ENCODE measurements at regions not wholly inside any gene's neighbourhood (a gene's known extent, or its start where the extent isn't known, plus 50 kb on each side); places are given as distances from the start of the nearest gene placed in this dataset.
A peak's percentile ranks its signal among the peaks of the same experiment; 100 is the strongest.

DNA sequence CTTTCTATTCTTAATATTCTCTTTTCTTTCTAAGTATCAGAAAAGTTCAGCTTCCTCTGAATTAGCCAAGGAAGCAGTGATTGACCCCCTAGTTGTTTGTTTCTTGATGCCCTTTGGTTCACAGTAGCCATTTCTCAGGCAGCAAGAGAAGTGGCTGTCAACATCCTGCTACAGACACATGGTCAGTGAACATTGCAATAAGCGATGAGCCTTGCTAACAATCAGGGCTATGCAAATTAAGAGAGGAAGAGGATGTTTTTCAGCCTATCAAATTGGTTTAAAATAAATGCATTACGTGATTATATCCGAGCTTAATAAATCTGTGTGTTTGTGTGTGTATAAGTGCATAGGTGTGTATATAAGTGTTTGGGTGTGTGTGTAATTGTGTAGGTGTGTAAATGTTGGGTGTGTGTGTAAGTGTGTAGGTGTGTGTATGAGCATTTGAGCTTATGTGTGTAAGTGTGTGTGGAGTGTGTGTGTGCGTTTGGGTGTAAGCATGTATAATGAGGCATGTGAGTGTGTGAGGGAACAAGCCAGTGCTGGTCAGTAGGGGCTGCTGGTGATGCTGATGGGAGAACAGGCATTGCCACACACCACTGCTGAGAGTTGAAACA, 78.1 kb upstream of the XCR1 start:
- Mint-ChIP-seq H3K4me3 (no peak overlapping the region), H3K9me3 (peaks cover 16% of the 10 kb centered on the region), H3K27me3 (ENCODE audit: low read depth) (peaks cover 57% of the 10 kb centered on the region), H3K27ac (no peak overlapping the region), H3K4me1 (ENCODE audit: low read depth) (peaks cover 30% of the 10 kb centered on the region), H3K36me3 (ENCODE audit: low read depth) (peaks cover 19% of the 10 kb centered on the region)
- DNase-seq (ENCODE audit: low spot score) = no peak

- no peak overlapping the region for H3K27ac Mint-ChIP-seq
- peaks cover 61% of the 10 kb centered on the region for H3K27me3 Mint-ChIP-seq (ENCODE audit: low read depth)
- peaks cover 24% of the 10 kb centered on the region for H3K36me3 Mint-ChIP-seq (ENCODE audit: low read depth)
- no peak for DNase-seq (ENCODE audit: low spot score)
- H3K9me3 Mint-ChIP-seq = peaks cover 21% of the 10 kb centered on the region
- no peak overlapping the region for H3K4me3 Mint-ChIP-seq
- peaks cover 29% of the 10 kb centered on the region for H3K4me1 Mint-ChIP-seq (ENCODE audit: low read depth)
Measured at GRCh38 chr3:46104706-46105105, 77.4 kb upstream of the XCR1 start.

DNA sequence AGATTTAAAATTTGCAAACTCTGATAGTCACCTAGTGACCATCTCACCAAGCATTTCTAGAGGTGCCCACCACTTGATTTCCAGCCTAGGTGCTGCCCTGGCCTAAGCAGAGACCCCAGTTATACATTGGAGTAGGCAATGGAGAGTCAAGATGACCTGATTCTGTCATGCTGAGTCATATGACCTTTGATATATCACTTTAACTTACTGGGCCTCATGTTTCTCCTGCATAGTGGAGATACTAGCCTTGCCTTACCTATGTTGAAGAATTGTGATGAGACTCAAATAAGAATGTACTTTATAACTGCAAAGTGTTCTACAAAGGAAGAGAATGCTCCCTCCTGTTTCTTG, 75.5 kb upstream of the XCR1 start:
- Mint-ChIP-seq H3K4me1 (ENCODE audit: low read depth) (peaks cover 33% of the 10 kb centered on the region), H3K27me3 (ENCODE audit: low read depth) (peaks cover 50% of the 10 kb centered on the region), H3K27ac (no peak overlapping the region), H3K9me3 (peaks cover 21% of the 10 kb centered on the region), H3K4me3 (no peak overlapping the region), H3K36me3 (ENCODE audit: low read depth) (peaks cover 30% of the 10 kb centered on the region)
- no peak for DNase-seq (ENCODE audit: low spot score)

GRCh38 chr3:46102059-46102779, 74.9 kb upstream of the XCR1 start:
- no peak overlapping the region for H3K4me3 Mint-ChIP-seq
- peaks cover 30% of the 10 kb centered on the region for H3K36me3 Mint-ChIP-seq (ENCODE audit: low read depth)
- H3K4me1 Mint-ChIP-seq (ENCODE audit: low read depth) = peaks cover 36% of the 10 kb centered on the region
- peaks cover 21% of the 10 kb centered on the region for H3K9me3 Mint-ChIP-seq
- no peak overlapping the region for H3K27ac Mint-ChIP-seq
- H3K27me3 Mint-ChIP-seq (ENCODE audit: low read depth) = peaks cover 50% of the 10 kb centered on the region
- no peak for DNase-seq (ENCODE audit: low spot score)

- no peak for DNase-seq (ENCODE audit: low spot score)
Measured at GRCh38 chr3:46100812-46101211, 73.5 kb upstream of the XCR1 start.

DNA sequence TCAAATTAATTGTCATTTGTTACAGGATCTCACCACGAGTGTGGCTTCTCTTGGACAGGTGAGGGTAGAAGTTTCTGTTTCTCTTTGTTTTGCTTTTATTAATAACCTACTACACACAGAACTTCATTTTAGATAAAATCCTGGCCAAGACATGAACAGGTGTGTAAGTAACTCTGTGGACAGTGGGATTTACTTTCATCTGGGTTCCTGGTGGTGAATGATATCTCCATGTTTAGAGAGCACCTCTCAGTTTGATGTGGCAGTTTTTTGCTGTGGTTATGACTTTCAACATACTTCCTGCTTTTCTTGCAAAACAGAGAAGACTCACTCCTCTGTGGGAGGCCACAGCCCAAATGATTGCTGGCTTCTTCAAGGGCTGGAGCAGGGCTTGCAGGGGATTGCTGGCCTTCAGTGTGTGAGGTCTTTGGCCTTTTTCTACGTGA, 71.1 kb upstream of the XCR1 start:
- Mint-ChIP-seq H3K4me3 (peak overlapping the region; percentile 77), H3K27me3 (ENCODE audit: low read depth) (peaks cover 52% of the 10 kb centered on the region), H3K27ac (peak overlapping the region; percentile 94), H3K36me3 (ENCODE audit: low read depth) (peaks cover 36% of the 10 kb centered on the region), H3K4me1 (ENCODE audit: low read depth) (peaks cover 44% of the 10 kb centered on the region), H3K9me3 (peaks cover 21% of the 10 kb centered on the region)
- DNase-seq (ENCODE audit: low spot score) = peak; percentile 76

More at GRCh38 chr3:46100812-46101211, 73.5 kb upstream of the XCR1 start:
- H3K4me3 Mint-ChIP-seq = no peak overlapping the region
- H3K4me1 Mint-ChIP-seq (ENCODE audit: low read depth) = peaks cover 43% of the 10 kb centered on the region
- H3K36me3 Mint-ChIP-seq (ENCODE audit: low read depth) = peaks cover 34% of the 10 kb centered on the region
- peaks cover 21% of the 10 kb centered on the region for H3K9me3 Mint-ChIP-seq
- no peak overlapping the region for H3K27ac Mint-ChIP-seq
- H3K27me3 Mint-ChIP-seq (ENCODE audit: low read depth) = peaks cover 51% of the 10 kb centered on the region

DNA sequence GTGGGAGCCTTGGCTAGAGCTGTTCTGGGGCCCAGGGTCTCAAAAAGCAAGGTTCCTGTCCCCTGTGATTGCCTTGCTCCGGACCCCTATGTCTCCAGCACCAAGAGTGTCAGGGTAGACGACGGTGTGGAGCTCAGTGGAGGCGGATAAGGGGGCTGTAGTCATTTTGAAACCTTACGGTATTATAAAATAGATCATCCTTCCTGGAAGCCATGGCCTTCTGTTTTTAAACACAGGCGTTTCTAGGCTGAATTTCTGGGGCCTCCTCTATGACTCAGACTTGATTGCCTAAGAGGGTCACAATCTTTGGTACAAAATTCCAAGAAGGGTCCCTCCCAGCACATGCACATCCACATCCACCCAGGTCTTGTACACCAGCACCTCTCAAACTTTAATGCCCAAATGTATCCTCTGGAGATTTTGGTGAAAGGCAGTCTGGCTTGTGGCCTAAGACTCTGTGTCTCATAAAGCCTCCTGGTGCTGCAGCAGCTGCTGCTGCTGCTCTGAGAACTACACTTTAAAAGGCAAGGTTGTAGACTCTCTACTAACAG, 70.5 kb upstream of the XCR1 start:
- Mint-ChIP-seq H3K9me3 (peaks cover 21% of the 10 kb centered on the region), H3K36me3 (ENCODE audit: low read depth) (peaks cover 36% of the 10 kb centered on the region), H3K4me3 (peak overlapping the region; percentile 77), H3K27me3 (ENCODE audit: low read depth) (peaks cover 54% of the 10 kb centered on the region), H3K27ac (peak overlapping the region; percentile 94), H3K4me1 (ENCODE audit: low read depth) (peaks cover 50% of the 10 kb centered on the region)
- DNase-seq (ENCODE audit: low spot score) = peak; percentile 66

DNA sequence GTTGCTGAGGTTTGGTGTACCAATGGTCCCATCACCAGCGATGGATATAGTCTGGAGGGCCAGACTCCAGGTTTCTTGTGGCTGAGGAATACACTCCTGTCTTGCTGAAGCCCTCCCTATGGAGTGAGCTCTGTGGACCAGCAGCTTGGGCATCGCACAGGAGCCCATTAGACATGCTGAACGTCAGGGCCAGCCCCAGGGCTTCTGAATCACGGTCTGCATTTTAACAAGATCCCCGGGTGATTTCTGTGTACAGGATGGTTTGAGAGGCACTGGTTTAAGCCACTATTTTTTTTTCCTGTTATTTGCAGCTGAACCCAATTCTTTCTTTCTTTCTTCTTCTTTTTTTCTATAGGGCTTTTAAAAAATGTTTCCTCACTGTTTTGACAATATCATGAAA, 69.5 kb upstream of the XCR1 start:
- Mint-ChIP-seq H3K27ac (peak overlapping the region; percentile 94), H3K4me3 (peak overlapping the region; percentile 77), H3K36me3 (ENCODE audit: low read depth) (peaks cover 30% of the 10 kb centered on the region), H3K27me3 (ENCODE audit: low read depth) (peaks cover 57% of the 10 kb centered on the region), H3K9me3 (peaks cover 14% of the 10 kb centered on the region), H3K4me1 (ENCODE audit: low read depth) (peaks cover 54% of the 10 kb centered on the region)
- DNase-seq (ENCODE audit: low spot score) = no peak

DNA sequence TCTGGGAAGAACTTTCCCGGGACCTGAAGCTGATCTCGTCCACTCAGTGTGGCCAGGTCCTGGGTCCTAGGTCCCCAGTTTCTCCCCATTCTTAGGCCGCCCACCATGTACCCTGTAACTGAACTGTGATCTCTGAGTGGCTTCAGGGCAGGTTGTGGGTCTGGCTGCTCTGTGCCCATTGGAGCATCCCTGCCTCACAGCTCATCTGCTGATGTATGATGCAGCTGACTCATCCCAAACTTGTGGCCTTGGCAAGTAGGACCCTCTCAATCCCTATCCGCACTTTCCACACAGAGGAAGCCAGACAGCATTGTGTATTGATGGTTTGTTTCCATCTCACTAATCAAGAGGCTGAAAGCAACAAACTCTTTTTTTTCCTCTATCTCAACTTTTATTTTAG, 69.1 kb upstream of the XCR1 start:
- H3K4me1 Mint-ChIP-seq (ENCODE audit: low read depth) = peaks cover 56% of the 10 kb centered on the region
- no peak for DNase-seq (ENCODE audit: low spot score)
- H3K27ac Mint-ChIP-seq = no peak overlapping the region
- peaks cover 57% of the 10 kb centered on the region for H3K27me3 Mint-ChIP-seq (ENCODE audit: low read depth)
- H3K4me3 Mint-ChIP-seq = no peak overlapping the region
- H3K9me3 Mint-ChIP-seq = peaks cover 9% of the 10 kb centered on the region
- H3K36me3 Mint-ChIP-seq (ENCODE audit: low read depth) = peaks cover 27% of the 10 kb centered on the region

- Mint-ChIP-seq H3K9me3 (peaks cover 4% of the 10 kb centered on the region), H3K36me3 (ENCODE audit: low read depth) (peaks cover 19% of the 10 kb centered on the region), H3K4me3 (no peak overlapping the region), H3K27ac (no peak overlapping the region), H3K27me3 (ENCODE audit: low read depth) (peaks cover 50% of the 10 kb centered on the region), H3K4me1 (ENCODE audit: low read depth) (peaks cover 53% of the 10 kb centered on the region)
- no peak for DNase-seq (ENCODE audit: low spot score)
Measured at GRCh38 chr3:46095307-46095706, 68.0 kb upstream of the XCR1 start.

DNA sequence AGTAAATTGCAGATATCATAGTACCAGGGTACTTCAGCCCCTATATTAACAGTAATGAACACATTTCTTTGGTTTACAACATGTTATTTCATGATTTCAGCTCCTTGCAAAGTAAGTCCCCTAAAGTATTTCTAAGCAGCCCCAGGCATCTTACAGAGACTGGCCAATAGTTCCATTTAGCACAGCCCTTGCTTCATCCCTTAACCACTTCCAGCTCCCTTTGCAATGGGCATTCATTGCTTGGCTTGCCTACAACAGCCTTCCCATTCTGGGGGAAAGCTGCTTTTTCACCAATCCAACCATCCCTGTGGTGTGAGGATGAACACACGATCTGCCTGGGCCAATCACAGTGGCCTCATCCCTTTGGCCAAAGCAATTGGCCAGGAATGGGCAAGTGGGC, 67.2 kb upstream of the XCR1 start:
- Mint-ChIP-seq H3K4me1 (ENCODE audit: low read depth) (peaks cover 52% of the 10 kb centered on the region), H3K9me3 (no peaks in the 10 kb centered on the region), H3K27ac (no peak overlapping the region), H3K4me3 (no peak overlapping the region), H3K27me3 (ENCODE audit: low read depth) (peaks cover 49% of the 10 kb centered on the region), H3K36me3 (ENCODE audit: low read depth) (peaks cover 15% of the 10 kb centered on the region)
- no peak for DNase-seq (ENCODE audit: low spot score)

GRCh38 chr3:46093966-46094365, 66.7 kb upstream of the XCR1 start:
- Mint-ChIP-seq H3K27ac (no peak overlapping the region), H3K27me3 (ENCODE audit: low read depth) (peaks cover 48% of the 10 kb centered on the region), H3K36me3 (ENCODE audit: low read depth) (peaks cover 10% of the 10 kb centered on the region), H3K4me3 (no peak overlapping the region), H3K9me3 (no peaks in the 10 kb centered on the region), H3K4me1 (ENCODE audit: low read depth) (peaks cover 52% of the 10 kb centered on the region)
- no peak for DNase-seq (ENCODE audit: low spot score)

DNA sequence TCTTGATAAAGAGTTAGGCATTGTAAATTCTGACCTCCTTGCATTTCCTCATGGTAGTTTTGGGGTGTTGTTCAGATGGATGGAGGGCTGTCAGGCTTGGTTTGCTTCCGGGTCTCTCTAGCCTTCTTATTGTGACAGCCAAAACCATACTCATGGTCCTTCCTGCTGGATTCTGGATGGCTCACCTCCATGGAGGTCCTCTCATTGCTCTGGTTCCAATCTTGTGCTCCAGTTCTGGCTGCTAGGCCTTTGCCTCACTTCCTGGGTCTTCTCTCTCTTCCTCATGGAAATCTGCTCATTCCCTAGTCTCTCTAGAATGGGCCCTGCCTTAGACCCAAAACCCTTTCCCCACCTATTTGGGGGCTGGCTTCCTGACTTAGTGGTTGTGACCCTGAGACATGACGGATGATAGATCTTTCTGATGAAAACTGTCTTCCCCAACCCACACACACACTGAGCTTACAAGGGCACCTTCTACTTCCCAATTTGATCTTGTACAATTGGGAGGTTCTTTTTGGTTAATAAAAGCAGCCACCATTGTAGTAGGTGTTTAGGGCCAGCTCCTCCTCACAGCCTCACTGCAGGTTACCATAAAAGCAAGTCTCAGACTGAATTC, 66.2 kb upstream of the XCR1 start:
- no peak for DNase-seq (ENCODE audit: low spot score)
- Mint-ChIP-seq H3K27ac (no peak overlapping the region), H3K4me3 (no peak overlapping the region), H3K4me1 (ENCODE audit: low read depth) (peaks cover 49% of the 10 kb centered on the region), H3K27me3 (ENCODE audit: low read depth) (peaks cover 48% of the 10 kb centered on the region), H3K36me3 (ENCODE audit: low read depth) (peaks cover 8% of the 10 kb centered on the region), H3K9me3 (no peaks in the 10 kb centered on the region)

DNA sequence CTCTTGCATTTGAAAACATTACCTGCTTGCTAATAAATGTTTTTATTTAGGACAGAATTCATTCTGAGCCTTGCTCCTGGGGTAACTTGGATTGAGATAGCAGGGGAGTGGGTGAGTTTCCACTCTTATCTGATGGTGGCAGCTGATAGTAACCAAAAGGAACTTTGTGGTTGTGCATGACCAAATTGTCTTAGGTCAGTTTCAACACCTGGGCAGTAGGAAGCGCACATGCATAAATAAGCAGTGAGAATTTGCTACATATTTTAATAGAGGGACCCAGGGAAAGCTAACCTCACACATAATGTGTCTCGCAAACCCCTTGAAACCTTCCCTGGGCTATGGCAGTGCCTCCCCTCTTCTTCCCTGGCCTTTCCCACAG, 65.4 kb upstream of the XCR1 start:
- Mint-ChIP-seq H3K9me3 (no peaks in the 10 kb centered on the region), H3K27me3 (ENCODE audit: low read depth) (peaks cover 52% of the 10 kb centered on the region), H3K4me3 (no peak overlapping the region), H3K27ac (no peak overlapping the region), H3K36me3 (ENCODE audit: low read depth) (peaks cover 6% of the 10 kb centered on the region), H3K4me1 (ENCODE audit: low read depth) (peaks cover 44% of the 10 kb centered on the region)
- no peak for DNase-seq (ENCODE audit: low spot score)

All from T-helper 2 cell treated with Interferon-gamma antibody and Interleukin-4, amounts not matched to agents 5 μg/mL and 100 μg/mL, for 36 hours (primary cell).